Neural crest cell (in vitro differentiated cells): ENCODE measurements at regions not wholly inside any gene's neighbourhood (a gene's known extent, or its start where the extent isn't known, plus 50 kb on each side); places are given as distances from the start of the nearest gene placed in this dataset.

Experiments used
- DNase-seq: peaks from one replicate; pipeline ENCODE4 v3.0.0; 2021; ENCODE audit warnings: low read depth, mixed read lengths, low spot score
- H3K27ac Mint-ChIP-seq: one replicate; pipeline ENCODE4 v1.8.0; 2021; ENCODE audit warnings: mild to moderate bottlenecking, mixed read lengths; ENCODE audit not compliant: unreplicated experiment
- H3K27me3 Mint-ChIP-seq: 2 replicates; pipeline ENCODE4 v1.8.0; 2021; ENCODE audit warnings: low read depth, mild to moderate bottlenecking, mixed read lengths
- H3K36me3 Mint-ChIP-seq: 2 replicates; pipeline ENCODE4 v1.8.0; 2021; ENCODE audit warnings: low read depth, mild to moderate bottlenecking, mixed read lengths
- H3K4me1 Mint-ChIP-seq: 2 replicates; pipeline ENCODE4 v1.8.0; 2021; ENCODE audit warnings: mixed read lengths
- H3K4me3 Mint-ChIP-seq: one replicate; pipeline ENCODE4 v1.8.0; 2021; ENCODE audit warnings: mild to moderate bottlenecking, mixed read lengths
- H3K9me3 Mint-ChIP-seq: 2 replicates; pipeline ENCODE4 v1.8.0; 2021; ENCODE audit warnings: mixed read lengths
- TF ChIP-seq, protein P1 (sequence below): fragments of 200-600 bp; sonication (generic); conservative IDR thresholded peaks from 2 replicates; pipeline ENCODE4 v1.5.0; 2021; ENCODE audit warnings: antibody characterized with exemption, mild to moderate bottlenecking

DNA sequence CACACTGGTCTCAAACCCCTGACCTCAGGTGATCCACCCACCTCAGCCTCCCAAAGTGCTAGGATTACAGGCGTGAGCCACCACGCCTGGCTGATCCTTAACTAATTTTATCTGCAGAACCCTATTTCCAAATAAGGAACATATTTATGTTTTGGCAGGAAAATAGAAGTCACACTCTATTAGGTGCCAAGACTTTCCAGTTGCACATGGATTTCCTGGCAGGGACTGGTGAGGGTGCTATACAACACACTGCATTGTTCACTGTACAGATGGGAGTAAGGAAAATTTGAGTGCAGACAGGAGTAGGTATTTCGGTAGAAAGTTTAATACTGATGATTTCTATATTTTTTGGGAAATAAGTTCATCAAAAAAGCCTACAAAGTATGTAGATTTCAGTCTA lies 605.3 kb upstream of the B3GALT2 start:
- Mint-ChIP-seq H3K27me3 (no peaks in the 10 kb centered on the region), H3K36me3 (no peaks in the 10 kb centered on the region), H3K4me3 (no peak overlapping the region), H3K9me3 (peaks cover 3% of the 10 kb centered on the region), H3K27ac (no peak overlapping the region), H3K4me1 (no peaks in the 10 kb centered on the region)
- TF ChIP-seq, protein P1, sequence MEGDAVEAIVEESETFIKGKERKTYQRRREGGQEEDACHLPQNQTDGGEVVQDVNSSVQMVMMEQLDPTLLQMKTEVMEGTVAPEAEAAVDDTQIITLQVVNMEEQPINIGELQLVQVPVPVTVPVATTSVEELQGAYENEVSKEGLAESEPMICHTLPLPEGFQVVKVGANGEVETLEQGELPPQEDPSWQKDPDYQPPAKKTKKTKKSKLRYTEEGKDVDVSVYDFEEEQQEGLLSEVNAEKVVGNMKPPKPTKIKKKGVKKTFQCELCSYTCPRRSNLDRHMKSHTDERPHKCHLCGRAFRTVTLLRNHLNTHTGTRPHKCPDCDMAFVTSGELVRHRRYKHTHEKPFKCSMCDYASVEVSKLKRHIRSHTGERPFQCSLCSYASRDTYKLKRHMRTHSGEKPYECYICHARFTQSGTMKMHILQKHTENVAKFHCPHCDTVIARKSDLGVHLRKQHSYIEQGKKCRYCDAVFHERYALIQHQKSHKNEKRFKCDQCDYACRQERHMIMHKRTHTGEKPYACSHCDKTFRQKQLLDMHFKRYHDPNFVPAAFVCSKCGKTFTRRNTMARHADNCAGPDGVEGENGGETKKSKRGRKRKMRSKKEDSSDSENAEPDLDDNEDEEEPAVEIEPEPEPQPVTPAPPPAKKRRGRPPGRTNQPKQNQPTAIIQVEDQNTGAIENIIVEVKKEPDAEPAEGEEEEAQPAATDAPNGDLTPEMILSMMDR = no peak
- DNase-seq = no peak

DNA sequence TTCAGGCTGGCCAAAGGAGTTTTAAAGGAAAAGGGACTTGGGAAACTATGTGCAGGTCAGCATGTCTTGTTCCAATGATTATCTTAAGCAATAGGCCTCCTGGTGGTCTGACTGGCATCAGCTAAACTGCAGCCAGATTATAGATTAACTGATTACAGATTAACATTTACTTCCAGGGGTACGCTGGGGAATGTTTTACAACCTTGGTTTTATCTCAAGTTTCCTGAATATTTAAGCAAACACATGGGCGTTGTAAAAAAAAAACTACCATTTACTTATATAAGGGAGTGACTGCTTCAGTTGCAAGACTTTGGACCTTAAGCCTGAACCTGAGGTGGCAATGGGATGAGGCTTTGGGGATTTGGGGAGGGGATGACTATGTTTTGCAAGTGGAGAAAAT lies 600.6 kb upstream of the B3GALT2 start:
- Mint-ChIP-seq H3K4me3 (no peak overlapping the region), H3K27ac (no peak overlapping the region), H3K36me3 (no peaks in the 10 kb centered on the region), H3K9me3 (no peaks in the 10 kb centered on the region), H3K4me1 (no peaks in the 10 kb centered on the region), H3K27me3 (no peaks in the 10 kb centered on the region)
- TF ChIP-seq, protein P1 = no peak
- no peak for DNase-seq

DNA sequence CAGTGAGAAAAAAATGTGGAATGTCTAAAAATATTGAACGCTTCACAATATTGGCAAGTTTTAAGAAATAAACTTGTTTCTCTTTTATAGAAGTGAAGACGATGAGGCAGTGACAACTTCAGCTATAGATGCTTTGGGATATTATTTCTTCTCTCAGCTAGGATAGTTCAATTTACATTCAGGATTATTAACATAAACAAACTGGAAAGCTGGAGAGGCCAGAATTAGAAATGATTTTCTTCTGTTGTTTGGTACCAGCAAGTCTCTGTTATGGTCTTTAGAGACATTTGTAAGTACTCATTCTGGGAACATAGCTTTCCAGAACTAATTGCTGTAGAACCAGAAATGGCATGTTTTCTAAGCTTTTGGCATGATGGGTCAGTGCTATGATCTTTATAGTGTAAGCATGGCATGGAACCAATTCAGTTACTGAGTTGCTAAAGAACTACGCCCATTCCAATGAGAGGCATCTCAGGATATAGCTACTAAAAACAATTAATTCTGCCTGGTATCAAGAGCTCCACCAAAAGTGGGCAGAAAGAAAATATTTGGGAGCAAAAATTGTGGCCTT lies 599.5 kb upstream of the B3GALT2 start:
- Mint-ChIP-seq H3K36me3 (no peaks in the 10 kb centered on the region), H3K9me3 (no peaks in the 10 kb centered on the region), H3K27ac (no peak overlapping the region), H3K4me1 (no peaks in the 10 kb centered on the region), H3K27me3 (no peaks in the 10 kb centered on the region), H3K4me3 (no peak overlapping the region)
- TF ChIP-seq, protein P1 = no peak
- no peak for DNase-seq

DNA sequence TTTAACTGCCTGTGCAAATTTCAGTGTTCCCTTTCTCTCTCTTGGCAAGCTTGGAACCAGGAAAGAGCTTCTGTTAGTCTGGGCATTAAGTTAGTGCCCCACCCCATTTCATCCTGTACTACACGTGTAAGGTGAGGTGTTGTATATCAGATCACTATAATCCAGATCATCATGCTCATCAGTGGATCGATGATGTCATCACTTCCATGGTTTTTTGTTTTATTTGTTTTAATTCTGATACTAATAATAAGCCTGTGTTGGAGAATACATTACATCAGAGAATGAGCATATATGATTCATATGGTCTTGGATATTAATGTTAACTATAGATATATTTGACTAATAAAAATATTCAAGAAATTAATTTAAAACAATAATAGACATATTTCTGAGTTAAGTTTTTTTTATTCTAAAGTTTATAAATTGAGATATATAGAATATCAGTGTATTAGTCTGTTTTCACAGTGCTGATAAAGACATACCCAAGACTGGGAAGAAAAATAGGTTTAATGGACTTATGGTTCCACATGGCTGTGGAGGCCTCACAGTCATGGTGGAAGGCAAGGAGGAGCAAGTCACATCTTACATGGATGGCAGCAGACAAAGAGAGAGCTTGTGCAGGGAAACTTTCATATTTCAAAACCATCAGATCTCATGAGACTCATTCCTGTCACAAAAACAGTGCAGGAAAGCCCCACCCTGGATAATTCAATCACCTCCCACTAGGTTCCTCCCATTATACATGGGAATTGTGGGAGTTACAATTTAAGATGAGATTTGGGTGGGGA lies 588.3 kb upstream of the B3GALT2 start:
- Mint-ChIP-seq H3K9me3 (peaks cover 11% of the 10 kb centered on the region), H3K4me3 (no peak overlapping the region), H3K27ac (no peak overlapping the region), H3K27me3 (no peaks in the 10 kb centered on the region), H3K4me1 (peaks cover 7% of the 10 kb centered on the region), H3K36me3 (peaks cover 10% of the 10 kb centered on the region)
- DNase-seq = no peak
- TF ChIP-seq, protein P1 = no peak

DNA sequence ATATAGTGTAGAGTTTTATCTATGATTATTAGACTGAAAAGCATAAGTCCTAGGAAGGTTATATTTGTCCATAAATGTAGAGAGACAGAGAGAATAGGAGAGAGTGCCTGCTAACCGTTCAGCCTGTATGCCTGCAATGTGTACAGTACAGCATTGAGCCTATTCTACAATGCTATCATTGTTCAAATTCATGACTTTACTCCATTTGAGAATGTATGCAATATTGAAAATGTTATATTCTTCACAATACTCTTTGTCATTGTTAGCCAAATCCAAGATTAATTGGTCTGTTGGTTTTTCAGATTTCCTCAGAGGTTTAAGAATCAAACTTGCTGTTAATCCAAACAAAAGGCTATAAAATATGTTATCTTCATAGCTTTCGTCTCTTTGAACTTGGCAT lies 585.2 kb upstream of the B3GALT2 start:
- H3K36me3 Mint-ChIP-seq = peaks cover 10% of the 10 kb centered on the region
- no peaks in the 10 kb centered on the region for H3K27me3 Mint-ChIP-seq
- H3K4me3 Mint-ChIP-seq = no peak overlapping the region
- TF ChIP-seq, protein P1 = no peak
- H3K9me3 Mint-ChIP-seq = peaks cover 11% of the 10 kb centered on the region
- peaks cover 7% of the 10 kb centered on the region for H3K4me1 Mint-ChIP-seq
- no peak overlapping the region for H3K27ac Mint-ChIP-seq
- no peak for DNase-seq
